Hypothalamus (tissue), 51 donors: ENCODE measurements at regions not wholly inside any gene's neighbourhood (a gene's known extent, or its start where the extent isn't known, plus 50 kb on each side); places are given as distances from the start of the nearest gene placed in this dataset.
"Not testable (repeated sequence)": the region's sequence is repeated elsewhere in the genome, so short reads cannot be mapped to it uniquely, and the experiment has no call there.

Source experiments
- DNase-seq, 51 donors: peaks; one replicate each; lab custom pipeline; 2025; lab: John Stamatoyannopoulos, UW

DNA sequence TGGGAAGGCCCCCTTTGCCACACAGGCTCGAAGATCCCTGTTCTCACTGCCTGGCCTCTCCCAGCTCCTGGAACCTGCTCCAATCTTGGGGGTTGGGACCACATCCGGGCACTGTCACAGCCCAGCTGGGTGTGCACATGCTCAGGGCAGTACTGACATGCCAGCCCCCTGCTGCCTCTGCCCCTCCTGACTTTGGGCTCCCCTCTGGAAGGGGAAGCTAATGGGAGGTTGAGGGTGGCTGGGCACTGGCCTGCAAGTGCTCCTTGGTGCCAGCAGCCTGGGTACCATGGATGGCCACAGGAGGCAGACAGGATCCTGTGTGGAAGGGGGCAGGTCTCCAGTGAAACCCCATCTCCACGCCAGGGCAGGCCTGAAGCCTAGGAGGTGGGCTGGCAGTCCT is 126.1 kb upstream of the NOL4 start:
- no peak for DNase-seq

DNA sequence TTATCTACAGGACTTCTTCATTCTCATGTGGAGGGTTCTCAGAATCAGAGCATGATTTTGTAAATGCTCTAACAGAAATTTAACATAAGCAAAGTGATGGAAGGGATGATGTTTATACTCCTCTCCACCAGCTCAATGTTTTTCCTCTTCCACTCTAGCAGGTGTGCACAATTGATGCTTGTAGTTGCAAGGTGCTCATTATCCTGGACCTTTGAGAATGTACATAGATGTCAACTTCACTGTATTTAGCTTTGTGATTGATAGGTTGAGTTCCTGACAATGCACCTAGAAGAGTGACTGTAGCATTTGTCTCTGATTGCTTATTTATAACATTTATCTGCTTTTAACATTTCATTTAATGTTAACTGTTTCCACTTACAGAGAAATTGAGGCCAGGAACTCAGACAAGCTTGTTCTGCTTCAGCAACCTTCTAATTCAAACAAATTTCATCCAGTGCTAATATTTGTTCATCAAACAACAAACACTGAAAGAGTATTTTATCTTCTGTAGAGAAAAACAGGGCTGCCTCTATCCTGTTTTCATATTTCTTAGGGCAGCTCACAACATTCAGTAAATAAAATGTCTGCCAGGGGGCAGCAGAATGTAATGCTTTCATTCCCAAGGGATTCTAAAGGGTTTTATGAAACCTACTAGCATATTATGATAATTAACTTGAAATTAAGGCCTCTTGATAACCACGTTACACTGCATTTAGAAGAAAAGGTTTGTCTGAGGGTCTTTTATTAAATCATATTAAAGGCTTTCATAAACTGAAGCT is 127.9 kb upstream of the NOL4 start:
- DNase-seq, result peak in 3 of 51 donors; percentile 0 to 12 (median 1)

DNA sequence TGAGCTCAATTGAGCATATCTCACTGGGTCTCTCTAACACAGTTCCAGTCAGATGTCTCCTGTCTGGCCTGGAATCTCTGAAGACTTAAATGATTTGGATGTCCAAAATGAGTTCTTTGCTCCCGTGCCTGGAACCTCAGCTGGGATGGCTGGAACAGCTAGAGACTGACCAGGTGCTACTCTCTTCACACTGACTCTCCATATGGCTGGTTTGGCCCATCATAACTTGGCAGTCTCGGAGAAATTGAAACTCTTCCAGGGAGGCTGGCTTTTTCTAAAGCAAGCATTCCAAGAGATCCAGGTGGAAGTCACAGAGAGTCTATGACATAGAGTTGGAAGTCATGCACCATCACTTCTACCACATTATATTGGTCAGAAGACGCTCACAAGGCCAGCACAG is 129.6 kb upstream of the NOL4 start:
- no peak for DNase-seq

DNA sequence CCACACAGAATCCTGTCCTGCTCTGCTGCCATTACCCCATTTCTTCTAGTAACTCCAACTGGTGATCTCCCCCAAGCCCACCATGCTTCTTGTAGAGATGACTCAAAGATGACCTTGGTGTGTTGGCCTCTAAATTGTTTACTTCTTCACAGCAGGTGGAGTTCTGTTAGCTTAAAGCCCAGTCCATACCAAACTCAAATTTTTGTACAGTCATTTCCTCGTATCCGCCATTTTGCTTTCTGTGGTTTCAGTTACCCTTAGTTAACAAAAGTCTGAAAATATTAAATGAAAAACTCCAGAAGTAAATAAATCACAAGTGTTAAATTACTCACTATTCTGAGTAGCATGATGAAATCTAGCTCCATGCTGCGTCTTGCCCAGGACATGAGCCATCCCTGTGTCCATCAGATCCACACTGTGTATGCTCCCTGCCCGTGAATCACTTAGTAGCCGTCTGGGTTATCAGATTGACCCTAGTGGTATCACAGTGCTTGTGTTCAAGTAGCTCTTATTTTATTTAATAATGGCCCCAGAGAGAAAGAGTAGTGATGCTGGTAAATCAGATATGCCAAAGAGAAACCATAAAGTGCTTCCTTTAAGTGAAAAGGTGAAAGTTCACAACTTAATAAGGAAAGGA is 133.3 kb upstream of the NOL4 start:
- no peak for DNase-seq

DNA sequence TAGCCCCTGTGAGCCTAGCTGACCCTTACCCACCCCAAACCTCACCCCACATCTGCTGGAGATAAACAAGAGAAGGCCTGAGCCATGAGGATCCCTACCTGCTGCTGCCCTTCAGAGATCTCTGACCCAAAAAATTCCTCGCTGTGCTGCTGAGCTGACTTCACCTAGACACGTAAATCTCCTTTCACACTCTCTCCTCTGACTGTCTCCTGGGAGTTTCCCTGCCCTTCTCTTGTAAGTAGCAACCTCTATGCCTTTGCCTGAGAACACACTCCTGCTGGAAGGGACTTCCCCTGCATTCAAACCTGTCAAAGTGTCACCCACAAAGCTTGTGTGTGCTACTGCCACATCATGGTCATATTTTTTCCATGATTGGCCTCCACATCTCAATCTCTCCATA is 134.2 kb upstream of the NOL4 start:
- DNase-seq, result no peak

DNA sequence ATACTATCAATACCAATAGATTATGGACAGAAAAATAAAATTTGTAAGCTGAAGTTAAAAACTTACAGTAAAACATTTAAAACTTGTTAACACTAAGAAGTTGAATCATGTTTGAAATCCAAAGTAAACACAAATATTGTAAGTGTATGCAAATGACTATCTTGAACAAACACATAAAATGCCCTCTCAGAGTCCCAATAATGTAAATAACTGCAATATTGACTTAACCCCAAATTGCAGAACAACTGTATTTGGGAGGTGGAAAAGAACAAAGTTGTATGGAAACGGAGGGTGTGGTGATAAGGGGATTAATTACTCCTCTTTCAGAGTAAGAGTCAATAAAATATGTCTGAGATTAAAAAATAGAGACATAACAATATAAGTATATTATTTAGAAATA is 140.0 kb upstream of the NOL4 start:
- DNase-seq, result no peak

DNA sequence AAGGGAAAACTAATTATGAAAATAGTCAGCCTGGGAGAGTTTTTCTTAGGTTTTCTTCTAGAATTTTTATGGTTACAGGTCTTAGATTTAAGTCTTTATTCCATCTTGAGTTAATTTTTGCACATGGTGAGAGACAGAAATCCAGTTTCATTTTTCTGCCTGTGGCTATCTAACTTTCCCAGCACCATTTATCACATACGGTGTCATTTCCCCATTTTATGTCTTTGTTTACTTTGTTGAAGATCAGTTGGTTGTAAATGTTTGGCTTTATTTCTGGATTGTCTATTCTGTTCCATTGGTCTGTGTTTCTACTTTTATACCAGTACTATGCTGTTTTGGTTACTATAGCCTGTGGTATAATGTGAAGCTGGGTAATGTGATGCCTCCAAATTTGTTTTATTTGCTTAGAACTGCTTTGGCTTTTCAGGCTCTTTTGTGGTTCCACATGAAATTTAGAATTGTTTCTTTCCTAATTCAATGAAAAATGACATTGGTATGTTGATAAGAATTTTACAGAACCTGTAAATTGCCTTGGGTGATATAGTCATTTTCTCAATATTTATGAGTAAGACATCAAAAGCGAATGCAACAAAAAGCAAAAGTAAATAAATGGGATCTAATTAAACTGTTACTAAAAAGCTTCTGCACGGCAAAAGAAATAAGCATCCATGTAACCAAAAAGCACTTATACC is 146.1 kb upstream of the NOL4 start:
- no peak for DNase-seq

DNA sequence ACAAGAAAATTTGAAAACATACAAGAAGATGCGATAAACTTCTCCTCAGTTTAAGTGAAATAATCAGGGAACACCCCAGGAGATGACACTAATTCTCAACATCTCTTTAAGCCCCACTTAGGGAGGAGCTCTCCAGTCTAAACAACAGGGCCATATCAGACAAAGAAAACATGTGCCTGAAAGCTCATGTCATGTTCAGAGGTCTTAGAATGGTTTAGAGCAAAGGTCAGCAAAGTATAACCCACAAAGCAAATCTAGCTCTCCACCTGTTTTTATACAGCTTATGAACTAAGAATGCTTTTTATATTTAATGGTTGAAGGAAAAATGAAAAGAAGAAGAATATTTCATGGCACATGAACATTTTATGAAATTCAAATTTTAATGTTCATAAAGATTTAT is 155.6 kb upstream of the NOL4 start:
- no peak for DNase-seq

DNA sequence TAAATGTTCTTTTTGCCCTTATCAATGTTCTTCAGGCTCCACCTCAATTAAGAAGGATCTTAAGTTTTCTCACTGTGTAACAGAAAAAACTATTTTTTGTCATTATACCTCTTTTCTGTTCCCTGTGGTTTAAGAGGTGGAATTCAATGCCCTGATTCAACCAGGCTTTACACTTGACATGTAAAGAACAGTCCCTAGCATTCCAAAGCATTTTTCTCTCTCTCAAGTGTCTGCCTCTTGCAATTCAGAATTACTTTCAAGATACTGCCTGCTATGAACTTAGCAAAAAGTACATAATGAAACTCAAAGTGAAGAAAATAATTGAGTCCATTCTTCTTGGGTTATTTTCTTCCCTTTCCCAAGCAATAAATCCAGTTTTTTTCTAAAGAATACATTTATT is 160.6 kb upstream of the NOL4 start:
- DNase-seq, result no peak

DNA sequence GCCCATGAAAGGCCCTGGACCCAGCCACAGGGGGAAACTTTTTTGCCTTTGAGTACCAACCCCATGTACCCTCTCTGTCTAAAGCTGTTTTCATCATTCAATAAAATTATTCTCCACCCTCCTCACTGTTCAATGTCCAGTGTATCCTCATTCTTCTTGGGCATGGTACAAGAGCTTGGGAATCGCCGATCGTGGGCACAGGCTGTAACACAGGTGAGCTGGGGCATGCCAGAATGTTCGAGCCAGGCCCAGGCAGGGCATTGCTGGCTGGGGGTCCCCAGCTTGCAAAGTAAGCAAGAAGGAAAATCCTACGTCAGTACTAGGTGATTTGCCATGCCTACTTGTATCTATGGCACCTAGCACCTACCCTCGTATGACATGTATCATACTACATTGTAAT is 162.1 kb upstream of the NOL4 start:
- no peak for DNase-seq

DNA sequence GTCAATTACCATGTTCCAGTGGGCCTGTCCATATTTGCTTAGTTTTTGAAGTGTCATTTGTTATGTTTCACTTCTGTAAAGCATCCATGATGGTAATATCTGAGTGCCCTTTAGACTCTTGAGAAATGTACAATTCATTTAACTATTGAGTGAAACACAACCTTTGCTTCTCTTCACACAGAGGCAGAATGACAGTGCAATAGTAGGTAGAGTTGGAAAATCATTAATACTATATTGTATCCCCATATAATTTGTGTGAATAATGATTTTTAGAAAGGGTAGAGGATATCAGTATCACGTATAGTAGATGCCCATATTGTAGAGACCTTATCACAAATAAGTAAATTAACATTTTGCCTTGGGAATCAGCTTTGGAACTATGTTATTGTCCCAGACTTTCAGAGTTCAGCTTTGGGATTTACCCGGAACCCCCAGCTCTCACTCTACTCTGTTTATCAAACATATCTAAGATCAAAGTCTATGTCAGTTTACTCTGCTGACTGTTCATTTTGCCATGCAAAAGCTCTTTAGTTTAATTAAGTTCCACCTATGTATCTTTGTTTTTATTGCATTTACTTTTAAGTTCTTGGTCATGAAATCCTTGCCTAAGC is 172.7 kb upstream of the NOL4 start:
- DNase-seq, result no peak

DNA sequence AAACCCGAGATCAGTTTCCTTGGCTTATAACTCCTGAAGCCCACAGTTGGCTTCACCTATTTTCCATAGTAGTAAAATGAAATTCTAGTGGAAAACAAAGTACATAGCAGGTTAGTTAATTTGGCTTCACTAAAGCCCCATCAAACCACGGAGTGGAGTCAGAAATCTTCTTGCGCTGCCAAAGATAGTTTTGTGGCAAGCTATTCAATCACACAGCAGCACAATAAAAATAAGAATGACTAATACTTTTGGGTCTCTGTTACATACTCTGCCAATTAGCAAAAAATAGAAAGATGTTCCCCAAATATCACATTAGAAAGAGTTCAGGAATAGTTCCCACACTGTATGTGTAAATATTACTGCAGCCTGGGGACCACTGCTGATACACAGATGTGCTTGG is 175.2 kb upstream of the NOL4 start:
- DNase-seq, result no peak

DNA sequence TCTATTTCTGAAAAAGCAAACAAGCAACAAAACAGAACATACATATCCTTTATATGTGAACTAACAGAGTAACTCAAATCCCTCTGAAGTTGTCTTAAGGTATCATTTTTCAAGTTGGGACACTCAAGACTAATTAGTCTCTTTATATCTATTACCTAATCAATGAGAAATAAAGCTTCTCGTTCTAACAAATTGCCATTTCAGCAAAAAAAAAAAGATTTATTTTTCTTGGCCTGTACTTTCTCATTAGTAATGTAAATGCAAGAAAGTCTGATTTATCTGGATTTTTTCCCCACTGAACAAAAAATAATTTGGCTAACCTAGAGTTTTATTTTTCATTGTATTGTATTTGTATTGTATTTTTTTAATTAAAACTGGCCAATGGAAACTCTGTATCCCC is 176.1 kb upstream of the NOL4 start:
- no peak for DNase-seq

DNA sequence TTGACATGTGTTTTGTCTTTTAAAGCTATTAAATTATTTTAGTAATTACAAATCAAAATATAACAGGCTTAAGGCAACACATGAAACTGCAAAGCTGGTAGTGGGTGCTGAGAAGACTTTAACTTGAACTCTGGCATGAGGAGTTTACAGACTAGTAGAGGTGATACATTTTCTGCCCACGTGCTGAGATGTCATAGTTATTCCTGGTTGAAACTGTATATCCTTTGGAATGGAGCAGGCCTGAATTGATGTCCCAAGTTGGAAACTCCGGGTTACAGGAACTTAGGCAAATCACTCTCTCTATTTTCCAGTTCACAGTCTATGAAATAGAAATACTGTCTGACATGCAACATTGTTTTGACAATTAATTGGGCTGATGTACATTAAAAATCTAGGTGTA is 177.1 kb upstream of the NOL4 start:
- no peak for DNase-seq

DNA sequence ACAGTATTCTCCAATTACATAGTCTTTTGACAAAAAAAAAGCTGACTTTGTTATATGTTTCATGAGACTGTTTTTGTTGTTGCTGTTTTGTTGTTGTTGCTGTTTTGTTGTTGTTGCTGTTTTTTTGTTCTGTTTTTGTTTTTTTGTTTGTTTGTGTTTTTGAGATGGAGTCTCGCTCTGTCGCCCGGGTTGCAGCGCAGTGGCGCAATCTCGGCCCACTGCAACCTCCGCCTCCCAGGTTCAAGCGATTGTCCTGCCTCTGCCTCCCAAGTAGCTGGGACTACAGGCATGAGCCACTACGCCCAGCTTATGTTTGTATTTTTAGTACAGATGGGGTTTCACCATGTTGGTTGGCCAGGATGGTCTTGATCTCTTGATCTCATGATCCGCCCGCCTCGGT is 182.8 kb upstream of the NOL4 start:
- not testable (repeated sequence) for DNase-seq

DNA sequence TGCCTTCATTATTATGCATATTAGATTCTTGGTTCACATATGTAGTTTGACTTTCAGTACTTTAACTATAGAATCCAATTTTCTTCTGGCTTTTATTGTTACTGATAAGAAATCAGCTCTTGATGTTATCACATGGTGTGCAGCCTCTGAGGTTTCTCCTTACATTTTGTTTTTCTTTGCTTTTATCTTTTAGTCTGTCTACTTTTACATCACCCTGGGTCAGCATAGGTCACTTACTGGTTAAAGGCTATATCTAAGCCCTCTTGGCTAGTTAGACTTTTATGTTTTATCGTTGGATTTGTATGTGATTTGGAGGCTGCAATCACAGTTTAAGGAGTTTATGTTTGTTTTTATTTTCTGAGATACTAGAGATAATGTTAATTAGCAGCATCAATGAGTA is 187.2 kb upstream of the NOL4 start:
- DNase-seq, result no peak

DNA sequence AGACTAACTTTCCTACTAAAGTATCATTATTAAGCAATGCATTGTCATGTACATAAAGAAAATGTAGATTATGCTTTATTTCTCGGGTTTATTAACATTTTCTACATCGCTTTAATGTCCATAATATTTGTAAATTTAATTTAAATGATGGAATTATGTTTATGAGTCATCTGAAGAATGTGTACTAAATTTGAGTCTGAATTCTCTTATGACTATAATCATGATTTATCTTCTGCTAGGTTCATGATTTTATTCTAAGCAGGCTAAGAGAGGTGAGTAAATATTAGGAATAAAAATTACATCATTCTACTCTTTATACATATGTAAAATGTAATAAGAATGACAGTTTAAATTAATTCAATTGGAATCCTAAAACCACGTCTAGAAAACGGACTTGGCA is 206.3 kb upstream of the NOL4 start:
- DNase-seq, result no peak

DNA sequence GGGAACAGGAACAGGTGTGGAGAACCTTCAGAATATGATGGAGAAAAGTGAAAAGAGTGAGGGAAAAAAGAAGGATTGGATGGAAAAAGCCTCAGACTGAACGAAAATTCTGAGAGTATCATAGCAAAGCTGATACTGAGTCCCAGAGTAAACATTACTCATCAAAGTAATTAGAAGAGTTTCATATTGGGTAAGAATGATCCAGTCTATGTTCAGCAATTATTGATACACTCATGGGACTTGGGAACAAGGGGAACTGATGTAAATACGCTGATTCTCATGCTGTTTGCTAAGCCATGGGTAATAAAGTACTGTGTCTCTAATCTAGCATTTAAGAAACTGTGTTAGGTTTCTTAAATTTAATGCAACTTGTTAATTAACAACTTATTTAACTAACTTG is 219.9 kb upstream of the NOL4 start:
- no peak for DNase-seq

DNA sequence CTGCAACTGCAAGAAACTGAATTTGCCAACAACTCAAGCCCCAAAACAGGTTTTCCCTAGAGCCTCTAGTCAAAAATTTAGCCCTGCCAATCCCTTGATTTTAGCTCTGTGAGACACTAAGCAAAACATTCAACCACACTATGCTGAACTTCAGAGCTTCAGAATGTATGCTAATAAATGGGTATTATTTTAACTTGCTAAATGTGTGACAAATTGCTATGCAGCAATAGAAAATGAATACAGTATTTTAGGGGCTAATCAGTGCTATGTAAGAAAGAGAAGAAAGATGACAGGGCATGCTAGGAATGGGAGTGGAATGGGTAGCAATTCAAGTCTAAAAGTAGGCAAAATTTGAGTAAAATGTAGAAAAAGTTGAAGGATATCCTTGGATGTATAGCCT is 223.9 kb upstream of the NOL4 start:
- no peak for DNase-seq

DNA sequence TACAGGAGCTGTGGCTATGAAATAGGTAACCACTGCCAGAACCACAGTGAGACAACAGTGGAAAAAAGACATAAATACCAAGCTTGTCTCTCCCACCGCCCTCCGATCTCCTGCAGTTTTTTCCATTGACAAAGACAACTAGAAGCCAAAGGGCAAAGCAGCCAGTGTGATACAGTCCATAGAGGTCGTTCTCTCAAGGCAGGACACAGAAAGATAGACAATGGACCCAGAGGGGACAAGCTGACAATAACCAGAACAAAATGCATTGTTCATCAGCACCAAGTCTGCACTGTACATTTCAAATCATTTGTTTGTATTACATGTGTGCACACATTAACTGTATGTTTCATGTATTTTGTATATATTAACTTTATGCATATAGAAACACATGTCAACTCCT is 233.0 kb upstream of the NOL4 start:
- no peak for DNase-seq

DNA sequence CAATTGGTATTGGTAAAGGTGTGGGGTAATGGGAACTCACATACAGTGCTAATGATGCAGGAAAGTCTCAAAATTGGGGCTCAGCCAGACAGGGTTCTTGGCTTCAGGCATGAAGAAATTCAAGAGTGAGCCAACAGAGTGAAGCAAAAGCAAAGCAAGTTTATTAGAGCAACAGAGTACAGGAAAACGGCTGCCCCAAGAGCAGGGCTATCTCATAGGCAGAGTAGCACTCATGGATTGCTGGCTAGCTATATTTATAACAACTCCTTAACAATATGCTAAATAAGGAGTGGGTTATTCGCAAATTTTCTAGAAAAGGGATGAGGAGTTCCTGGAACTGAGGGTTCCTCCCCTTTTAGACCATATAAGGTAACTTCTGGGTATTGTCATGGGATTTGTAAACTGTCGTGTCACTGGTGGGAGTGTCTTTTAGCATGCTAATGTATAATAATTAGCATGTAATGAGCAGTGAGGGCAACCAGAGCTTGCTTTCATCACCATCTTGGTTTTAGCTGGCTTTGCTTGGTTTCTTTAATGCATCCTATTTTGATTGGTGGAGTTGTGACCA is 233.8 kb upstream of the NOL4 start:
- no peak for DNase-seq
